ENCODE measurements at regions not wholly inside any gene's neighbourhood (a gene's known extent, or its start where the extent isn't known, plus 50 kb on each side); places are given as distances from the start of the nearest gene placed in this dataset.
"Not testable (repeated sequence)": the region's sequence is repeated elsewhere in the genome, so short reads cannot be mapped to it uniquely, and the experiment has no call there.

- DNase-seq = peak; percentile 81
Measured at GRCh38 chr6:150767571-150768018, 97.9 kb upstream of the MTHFD1L start.

- no peak for DNase-seq
Measured at GRCh38 chr6:150770637-150771036, 94.9 kb upstream of the MTHFD1L start.

GRCh38 chr6:150773969-150774368 is 91.5 kb upstream of the MTHFD1L start:
- DNase-seq = no peak

GRCh38 chr6:150775415-150776203 is 89.9 kb upstream of the MTHFD1L start:
- no peak for DNase-seq

- no peak for DNase-seq
Measured at GRCh38 chr6:150777736-150778135, 87.8 kb upstream of the MTHFD1L start.

- no peak for DNase-seq
Measured at GRCh38 chr6:150783813-150784212, 81.7 kb upstream of the MTHFD1L start.

GRCh38 chr6:150787429-150787828 is 78.1 kb upstream of the MTHFD1L start:
- no peak for DNase-seq

GRCh38 chr6:150788089-150788488 is 77.4 kb upstream of the MTHFD1L start:
- DNase-seq = no peak

GRCh38 chr6:150789906-150790305 is 75.6 kb upstream of the MTHFD1L start:
- DNase-seq = not testable (repeated sequence)

- no peak for DNase-seq
Measured at GRCh38 chr6:150791717-150792116, 73.8 kb upstream of the MTHFD1L start.

- DNase-seq = no peak
Measured at GRCh38 chr6:150797949-150798348, 67.6 kb upstream of the MTHFD1L start.

- DNase-seq = no peak
Measured at GRCh38 chr6:150799276-150799805, 66.2 kb upstream of the MTHFD1L start.

- no peak for DNase-seq
Measured at GRCh38 chr6:150800674-150801314, 64.7 kb upstream of the MTHFD1L start.

- no peak for DNase-seq
Measured at GRCh38 chr6:150806790-150807189, 58.7 kb upstream of the MTHFD1L start.

GRCh38 chr6:150813319-150813992 is 52.0 kb upstream of the MTHFD1L start:
- peak; percentile 42 for DNase-seq

- no peak for DNase-seq
Measured at GRCh38 chr6:150813993-150814359, 51.5 kb upstream of the MTHFD1L start.

Measured in renal pelvis (tissue), 1 donor.